Panc1 (cell line): ENCODE measurements at regions not wholly inside any gene's neighbourhood (a gene's known extent, or its start where the extent isn't known, plus 50 kb on each side); places are given as distances from the start of the nearest gene placed in this dataset.

ENCODE experiments used
- CTCF ChIP-seq: fragments of 450-650 bp; IDR thresholded peaks from 2 replicates; pipeline ENCODE4 v1.5.1; 2017; ENCODE audit warnings: mild to moderate bottlenecking
- POLR2AphosphoS5 ChIP-seq: IDR thresholded peaks from 2 replicates; pipeline ENCODE4 v1.6.1; 2012; ENCODE audit warnings: mild to moderate bottlenecking, low read depth, low read length, moderate library complexity
- REST ChIP-seq, 2 experiments: IDR thresholded peaks; 2 replicates each; pipeline ENCODE4 v1.6.1; 2011 to 2012; ENCODE audit warnings: low read depth in 2 of 2, control low read depth in 1 of 2, low read length in 1 of 2, mild to moderate bottlenecking in 1 of 2, moderate library complexity in 1 of 2; ENCODE audit not compliant: insufficient read depth in 1 of 2
- SIN3A ChIP-seq: IDR thresholded peaks from 2 replicates; pipeline ENCODE4 v1.6.1; 2012; ENCODE audit warnings: low read depth, mild to moderate bottlenecking, low read length, moderate library complexity, borderline replicate concordance; ENCODE audit not compliant: insufficient read depth

GRCh38 chr7:25911738-25912607 is 240.0 kb upstream of the NFE2L3 start:
- TF ChIP-seq CTCF, result no peak
- TF ChIP-seq POLR2AphosphoS5, result no peak
- no peak for TF ChIP-seq SIN3A
- no peak for TF ChIP-seq REST (IDR thresholded peaks at IDR 0.05; ENCODE audit: insufficient read depth in 1 of 2, low read depth in 2 of 2, low read length in 1 of 2)
